Mesenchymal stem cell (in vitro differentiated cells and primary cell): ENCODE measurements at regions not wholly inside any gene's neighbourhood (a gene's known extent, or its start where the extent isn't known, plus 50 kb on each side); places are given as distances from the start of the nearest gene placed in this dataset.

Source experiments
- DNase-seq: peaks from one replicate; pipeline ENCODE4 v3.0.0-alpha.2; 2013
- H2AFZ ChIP-seq: one replicate; pipeline ENCODE4 v1.6.1; 2013; ENCODE audit warnings: low read depth, mild to moderate bottlenecking, control low read depth, inconsistent platforms, low read length, moderate library complexity
- H2AK5ac ChIP-seq: 2 replicates; pipeline ENCODE4 v1.6.1; 2013; ENCODE audit warnings: low read length, moderate library complexity, mild to moderate bottlenecking, inconsistent platforms; ENCODE audit not compliant: severe bottlenecking
- H2BK120ac ChIP-seq: one replicate; pipeline ENCODE4 v1.6.1; 2013; ENCODE audit warnings: low read depth, mild to moderate bottlenecking, inconsistent platforms, low read length, moderate library complexity
- H2BK12ac ChIP-seq, 2 experiments: one replicate each; pipeline ENCODE4 v1.6.1; 2013; ENCODE audit warnings: inconsistent platforms in 2 of 2, low read length in 2 of 2, mild to moderate bottlenecking in 2 of 2, moderate library complexity in 2 of 2, control low read depth in 1 of 2
- H2BK15ac ChIP-seq: one replicate; pipeline ENCODE4 v1.6.1; 2013; ENCODE audit warnings: mild to moderate bottlenecking, low read depth, inconsistent platforms; ENCODE audit not compliant: poor library complexity, severe bottlenecking
- H2BK5ac ChIP-seq: 2 replicates; pipeline ENCODE4 v1.6.1; 2013; ENCODE audit warnings: low read depth, mild to moderate bottlenecking, low read length, control low read depth, inconsistent platforms; ENCODE audit not compliant: poor library complexity, severe bottlenecking
- H3K14ac ChIP-seq, 2 experiments: one replicate each; pipeline ENCODE4 v1.6.1; 2013; ENCODE audit warnings: inconsistent platforms in 2 of 2, low read length in 2 of 2, control low read depth in 1 of 2, mild to moderate bottlenecking in 1 of 2, moderate library complexity in 1 of 2
- H3K18ac ChIP-seq, 2 experiments: one replicate each; pipeline ENCODE4 v1.6.1; 2013; ENCODE audit warnings: inconsistent platforms in 2 of 2, low read length in 2 of 2, control low read depth in 1 of 2, low read depth in 1 of 2, mild to moderate bottlenecking in 1 of 2
- H3K23ac ChIP-seq, 2 experiments: one replicate each; pipeline ENCODE4 v1.6.1; 2013; ENCODE audit warnings: inconsistent platforms in 2 of 2, low read length in 2 of 2, mild to moderate bottlenecking in 2 of 2, moderate library complexity in 2 of 2, control low read depth in 1 of 2
- H3K27ac ChIP-seq: 2 replicates; pipeline ENCODE4 v1.5.1; 2013; ENCODE audit warnings: mild to moderate bottlenecking, moderate library complexity, low read length, control low read depth, inconsistent platforms; ENCODE audit not compliant: poor library complexity, severe bottlenecking
- H3K27me3 ChIP-seq, 2 experiments: 2 replicates each; pipeline versions ENCODE4 v1.6.1 to v1.7.0; 2013; ENCODE audit warnings: low read length in 2 of 2, mild to moderate bottlenecking in 2 of 2, moderate library complexity in 2 of 2, control low read depth in 1 of 2, inconsistent platforms in 1 of 2; ENCODE audit not compliant: control insufficient read depth in 1 of 2, insufficient read depth in 1 of 2
- H3K36me3 ChIP-seq, 2 experiments: 2 replicates each; pipeline versions ENCODE4 v1.6.1 to v1.7.0; 2013; ENCODE audit warnings: low read length in 2 of 2, control low read depth in 1 of 2, inconsistent platforms in 1 of 2, low read depth in 1 of 2, mild to moderate bottlenecking in 1 of 2; ENCODE audit not compliant: insufficient read depth in 2 of 2, control insufficient read depth in 1 of 2
- H3K4ac ChIP-seq, 2 experiments: one replicate each; pipeline ENCODE4 v1.6.1; 2013; ENCODE audit warnings: inconsistent platforms in 2 of 2, low read length in 2 of 2, mild to moderate bottlenecking in 2 of 2, moderate library complexity in 2 of 2, control low read depth in 1 of 2, low read depth in 1 of 2
- H3K4me1 ChIP-seq: 2 replicates; pipeline ENCODE4 v1.6.1; 2013; ENCODE audit warnings: low read depth, low read length, control low read depth; ENCODE audit not compliant: control insufficient read depth, insufficient read depth
- H3K4me2 ChIP-seq: 2 replicates; pipeline ENCODE4 v1.6.1; 2013; ENCODE audit warnings: low read length, mild to moderate bottlenecking, inconsistent platforms; ENCODE audit not compliant: poor library complexity, severe bottlenecking
- H3K4me3 ChIP-seq, 2 experiments: 2 replicates each; pipeline versions ENCODE4 v1.5.1 to v1.7.0; 2013; ENCODE audit warnings: low read length in 2 of 2, mild to moderate bottlenecking in 2 of 2, control low read depth in 1 of 2, low read depth in 1 of 2; ENCODE audit not compliant: insufficient read depth in 1 of 2
- H3K79me1 ChIP-seq: replicated peaks from 2 replicates; pipeline ENCODE4 v1.6.1; 2013; ENCODE audit warnings: mild to moderate bottlenecking, control low read depth, low read length, inconsistent platforms; ENCODE audit not compliant: poor library complexity, severe bottlenecking
- H3K9ac ChIP-seq: 2 replicates; pipeline ENCODE4 v1.7.0; 2013; ENCODE audit warnings: mild to moderate bottlenecking, low read length, moderate library complexity
- H3K9me3 ChIP-seq: 2 replicates; pipeline ENCODE4 v1.7.0; 2013; ENCODE audit warnings: mild to moderate bottlenecking, low read length; ENCODE audit not compliant: control insufficient read depth
- H4K8ac ChIP-seq: one replicate; pipeline ENCODE4 v1.6.1; 2013; ENCODE audit warnings: inconsistent platforms, mild to moderate bottlenecking, low read length, moderate library complexity
- H4K91ac ChIP-seq: one replicate; pipeline ENCODE4 v1.6.1; 2013; ENCODE audit warnings: mild to moderate bottlenecking, low read length, inconsistent platforms
- WGBS: methylation state at CpG from one replicate; pipeline ENCODE4 v1.1.7; 2013; ENCODE audit warnings: mixed read lengths; 5-methylcytosine and 5-hydroxymethylcytosine counted together

- Histone ChIP-seq H3K23ac (no peak overlapping the region), H2AFZ (no peak overlapping the region), H2BK120ac (no peak overlapping the region), H3K9me3 (no peaks in the 10 kb centered on the region), H4K8ac (no peak overlapping the region), H3K4me3 (no peak overlapping the region), H3K4me2 (no peak overlapping the region), H3K4me1 (no peaks in the 10 kb centered on the region), H3K27me3 (no peaks in the 10 kb centered on the region), H3K36me3 (no peaks in the 10 kb centered on the region), H3K9ac (no peak overlapping the region), H3K18ac (no peak overlapping the region), H3K4ac (no peak overlapping the region), H2BK12ac (no peak overlapping the region), H3K27ac (no peak overlapping the region), H2BK15ac (no peak overlapping the region), H3K79me1 (no peaks in the 10 kb centered on the region), H2BK5ac (no peak overlapping the region), H4K91ac (no peak overlapping the region), H3K14ac (no peak overlapping the region), H2AK5ac (no peak overlapping the region)
- no peak for DNase-seq
- 80% methylated on average over 1 of the region's 2 CpGs for WGBS
Measured at GRCh38 chr4:154959756-154960155, 178.7 kb downstream of the RBM46 start.

- Histone ChIP-seq H2AFZ (no peak overlapping the region), H3K14ac (no peak overlapping the region), H2AK5ac (no peak overlapping the region), H3K4me2 (no peak overlapping the region), H3K27ac (no peak overlapping the region), H2BK12ac (no peak overlapping the region), H3K79me1 (no peaks in the 10 kb centered on the region), H3K9me3 (no peaks in the 10 kb centered on the region), H2BK15ac (no peak overlapping the region), H2BK120ac (no peak overlapping the region), H3K4me3 (no peak overlapping the region), H2BK5ac (no peak overlapping the region), H3K9ac (no peak overlapping the region), H3K4ac (no peak overlapping the region), H3K23ac (no peak overlapping the region), H4K8ac (no peak overlapping the region), H3K4me1 (no peaks in the 10 kb centered on the region), H3K27me3 (no peaks in the 10 kb centered on the region), H4K91ac (no peak overlapping the region), H3K18ac (no peak overlapping the region), H3K36me3 (no peaks in the 10 kb centered on the region)
- 73% methylated on average over 3 of the region's 4 CpGs for WGBS
- DNase-seq: no peak
Measured at GRCh38 chr4:154960476-154960875, 179.4 kb downstream of the RBM46 start.

- Histone ChIP-seq H2AFZ (no peak overlapping the region), H3K4me2 (no peak overlapping the region), H4K8ac (no peak overlapping the region), H3K4me3 (no peak overlapping the region), H3K79me1 (no peaks in the 10 kb centered on the region), H3K14ac (no peak overlapping the region), H3K18ac (no peak overlapping the region), H2BK120ac (no peak overlapping the region), H2BK12ac (no peak overlapping the region), H3K9me3 (no peaks in the 10 kb centered on the region), H3K4me1 (no peaks in the 10 kb centered on the region), H2BK5ac (no peak overlapping the region), H3K27ac (no peak overlapping the region), H2AK5ac (no peak overlapping the region), H2BK15ac (no peak overlapping the region), H4K91ac (no peak overlapping the region), H3K4ac (no peak overlapping the region), H3K27me3 (no peaks in the 10 kb centered on the region), H3K36me3 (no peaks in the 10 kb centered on the region), H3K9ac (no peak overlapping the region), H3K23ac (no peak overlapping the region)
- WGBS: 67% methylated on average over 1 of the region's 1 CpG
- no peak for DNase-seq
Measured at GRCh38 chr4:154961263-154961662, 180.2 kb downstream of the RBM46 start.

GRCh38 chr4:154973244-154974035 lies 192.4 kb downstream of the RBM46 start:
- H2BK15ac ChIP-seq: no peak overlapping the region
- H2AFZ ChIP-seq: no peak overlapping the region

More at GRCh38 chr4:154973244-154974035, 192.4 kb downstream of the RBM46 start:
- Histone ChIP-seq H3K36me3 (no peaks in the 10 kb centered on the region), H3K23ac (no peak overlapping the region), H3K14ac (no peak overlapping the region), H2BK12ac (no peak overlapping the region), H3K9ac (no peak overlapping the region), H3K79me1 (no peaks in the 10 kb centered on the region), H3K18ac (no peak overlapping the region), H2BK5ac (no peak overlapping the region), H3K4me3 (no peak overlapping the region), H3K4me2 (no peak overlapping the region), H4K8ac (no peak overlapping the region), H3K9me3 (no peaks in the 10 kb centered on the region), H3K27me3 (no peaks in the 10 kb centered on the region), H3K4me1 (no peaks in the 10 kb centered on the region), H2BK120ac (no peak overlapping the region), H4K91ac (no peak overlapping the region), H3K27ac (no peak overlapping the region), H2AK5ac (no peak overlapping the region), H3K4ac (no peak overlapping the region)
- WGBS: 52% methylated on average over 3 of the region's 6 CpGs
- no peak for DNase-seq
